PFSK-1 (cell line): ENCODE measurements at regions not wholly inside any gene's neighbourhood (a gene's known extent, or its start where the extent isn't known, plus 50 kb on each side); places are given as distances from the start of the nearest gene placed in this dataset.

Source experiments
- FOXP2 ChIP-seq: optimal IDR thresholded peaks from 2 replicates; pipeline ENCODE3; 2011; ENCODE audit warnings: borderline replicate concordance, control low read depth, inconsistent platforms; ENCODE audit not compliant: insufficient read depth; ENCODE audit errors: extremely low read length, extremely low read depth
- POLR2AphosphoS5 ChIP-seq: IDR thresholded peaks from 2 replicates; pipeline ENCODE4 v1.6.1; 2012; ENCODE audit warnings: low read depth, mild to moderate bottlenecking, control low read depth, low read length, moderate library complexity
- SIN3A ChIP-seq: IDR thresholded peaks from 2 replicates; pipeline ENCODE4 v1.6.1; 2012; ENCODE audit warnings: mild to moderate bottlenecking, low read length, moderate library complexity, borderline replicate concordance; ENCODE audit not compliant: insufficient read depth
- TAF1 ChIP-seq: IDR thresholded peaks from 2 replicates; pipeline ENCODE4 v1.6.1; 2012; ENCODE audit warnings: low read length, control low read depth, borderline replicate concordance; ENCODE audit not compliant: insufficient read depth
- TF ChIP-seq, protein P1 (sequence below), 2 experiments: IDR thresholded peaks; 2 replicates each; pipeline versions ENCODE4 v1.6.1 to v1.8.0; 2011 to 2012; ENCODE audit warnings: low read depth in 2 of 2, low read length in 2 of 2, control low read depth in 1 of 2, inconsistent platforms in 1 of 2, mild to moderate bottlenecking in 1 of 2, moderate library complexity in 1 of 2; ENCODE audit not compliant: insufficient read depth in 1 of 2

DNA sequence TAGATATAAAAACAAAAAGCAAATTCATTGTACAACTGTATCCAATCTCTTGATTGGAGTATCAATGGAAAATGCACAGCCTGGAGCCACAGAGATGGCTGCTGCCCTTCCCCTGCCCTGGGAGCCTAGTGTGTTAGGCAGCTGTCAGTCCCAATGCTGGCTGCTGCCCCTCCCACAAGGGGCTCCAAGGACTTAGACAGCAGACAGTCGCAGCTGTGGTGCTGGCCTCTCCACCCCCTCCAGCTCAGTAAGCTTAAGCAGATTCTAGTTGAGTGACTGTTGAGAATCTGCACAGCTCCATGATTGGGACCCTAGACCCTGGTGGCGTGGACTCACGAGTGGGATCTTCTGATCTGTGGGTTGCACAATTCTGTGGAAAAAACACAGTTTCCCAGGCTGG lies 1511.2 kb downstream of the FAM181B start:
- TF ChIP-seq POLR2AphosphoS5 (no peak), FOXP2 (no peak), TAF1 (no peak), SIN3A (no peak)
- TF ChIP-seq, protein P1, sequence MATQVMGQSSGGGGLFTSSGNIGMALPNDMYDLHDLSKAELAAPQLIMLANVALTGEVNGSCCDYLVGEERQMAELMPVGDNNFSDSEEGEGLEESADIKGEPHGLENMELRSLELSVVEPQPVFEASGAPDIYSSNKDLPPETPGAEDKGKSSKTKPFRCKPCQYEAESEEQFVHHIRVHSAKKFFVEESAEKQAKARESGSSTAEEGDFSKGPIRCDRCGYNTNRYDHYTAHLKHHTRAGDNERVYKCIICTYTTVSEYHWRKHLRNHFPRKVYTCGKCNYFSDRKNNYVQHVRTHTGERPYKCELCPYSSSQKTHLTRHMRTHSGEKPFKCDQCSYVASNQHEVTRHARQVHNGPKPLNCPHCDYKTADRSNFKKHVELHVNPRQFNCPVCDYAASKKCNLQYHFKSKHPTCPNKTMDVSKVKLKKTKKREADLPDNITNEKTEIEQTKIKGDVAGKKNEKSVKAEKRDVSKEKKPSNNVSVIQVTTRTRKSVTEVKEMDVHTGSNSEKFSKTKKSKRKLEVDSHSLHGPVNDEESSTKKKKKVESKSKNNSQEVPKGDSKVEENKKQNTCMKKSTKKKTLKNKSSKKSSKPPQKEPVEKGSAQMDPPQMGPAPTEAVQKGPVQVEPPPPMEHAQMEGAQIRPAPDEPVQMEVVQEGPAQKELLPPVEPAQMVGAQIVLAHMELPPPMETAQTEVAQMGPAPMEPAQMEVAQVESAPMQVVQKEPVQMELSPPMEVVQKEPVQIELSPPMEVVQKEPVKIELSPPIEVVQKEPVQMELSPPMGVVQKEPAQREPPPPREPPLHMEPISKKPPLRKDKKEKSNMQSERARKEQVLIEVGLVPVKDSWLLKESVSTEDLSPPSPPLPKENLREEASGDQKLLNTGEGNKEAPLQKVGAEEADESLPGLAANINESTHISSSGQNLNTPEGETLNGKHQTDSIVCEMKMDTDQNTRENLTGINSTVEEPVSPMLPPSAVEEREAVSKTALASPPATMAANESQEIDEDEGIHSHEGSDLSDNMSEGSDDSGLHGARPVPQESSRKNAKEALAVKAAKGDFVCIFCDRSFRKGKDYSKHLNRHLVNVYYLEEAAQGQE (IDR thresholded peaks at IDR 0.05; ENCODE audit: insufficient read depth in 1 of 2, low read depth in 2 of 2, low read length in 2 of 2), result no peak

DNA sequence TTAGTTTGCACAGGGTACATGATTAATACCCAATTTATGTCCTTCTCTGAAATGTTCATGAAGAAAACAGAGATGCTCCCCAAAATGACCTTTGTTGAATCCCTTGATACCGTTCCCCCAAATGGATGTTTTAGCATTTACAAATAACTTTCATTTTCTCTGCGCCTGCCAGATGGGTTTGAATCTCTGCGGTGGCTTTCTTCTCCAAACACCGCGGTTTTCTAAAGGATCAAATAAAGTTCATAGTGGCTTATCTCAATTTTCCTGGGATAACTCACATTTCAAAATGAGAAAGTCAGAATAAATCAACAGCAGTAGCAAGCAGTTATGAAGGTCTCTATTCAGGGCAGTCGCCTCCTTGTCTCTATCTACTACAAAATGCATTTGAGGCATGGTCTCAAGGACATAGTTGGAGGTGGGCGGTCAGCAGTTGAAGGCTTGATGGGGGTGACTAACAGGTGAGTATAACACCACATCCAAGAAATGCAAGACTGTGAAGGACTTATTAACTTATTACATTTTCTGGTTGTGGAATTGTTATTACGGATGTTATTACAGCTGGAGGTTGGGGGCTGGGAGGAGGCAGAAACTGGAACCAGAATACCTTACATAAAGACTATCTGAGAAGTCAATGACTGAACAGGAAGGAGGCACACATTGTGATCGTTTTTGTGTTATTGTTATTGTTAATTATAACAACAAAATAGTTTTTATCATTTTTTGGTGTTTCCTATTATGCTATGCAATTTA lies 1513.3 kb downstream of the FAM181B start:
- TF ChIP-seq POLR2AphosphoS5 (no peak), TAF1 (no peak), SIN3A (no peak)
- TF ChIP-seq, protein P1 (IDR thresholded peaks at IDR 0.05; ENCODE audit: insufficient read depth in 1 of 2, low read depth in 2 of 2, low read length in 2 of 2), result no peak

DNA sequence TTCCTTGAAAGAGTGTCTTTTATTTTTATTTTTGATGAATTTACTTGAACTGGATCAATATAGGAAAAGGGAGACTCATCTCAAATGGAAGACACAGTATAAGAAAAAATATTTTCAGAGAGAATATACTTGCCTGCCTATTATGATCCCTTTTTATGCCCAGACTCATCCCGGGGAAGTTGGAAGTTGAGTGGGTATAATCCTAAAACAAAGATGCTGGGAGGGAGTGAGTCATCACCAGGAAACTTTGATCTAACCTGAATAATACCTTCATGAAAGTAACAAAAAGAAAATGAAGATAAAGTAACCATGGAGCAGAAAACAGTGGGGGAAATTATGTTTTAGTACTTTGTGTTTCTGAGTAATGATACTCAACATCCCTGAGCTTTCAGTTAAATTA lies 1514.0 kb downstream of the FAM181B start:
- TF ChIP-seq SIN3A, result no peak
- no peak for TF ChIP-seq TAF1
- TF ChIP-seq POLR2AphosphoS5, result no peak
- no peak for TF ChIP-seq FOXP2
- TF ChIP-seq, protein P1 (IDR thresholded peaks at IDR 0.05; ENCODE audit: insufficient read depth in 1 of 2, low read depth in 2 of 2, low read length in 2 of 2), result no peak

DNA sequence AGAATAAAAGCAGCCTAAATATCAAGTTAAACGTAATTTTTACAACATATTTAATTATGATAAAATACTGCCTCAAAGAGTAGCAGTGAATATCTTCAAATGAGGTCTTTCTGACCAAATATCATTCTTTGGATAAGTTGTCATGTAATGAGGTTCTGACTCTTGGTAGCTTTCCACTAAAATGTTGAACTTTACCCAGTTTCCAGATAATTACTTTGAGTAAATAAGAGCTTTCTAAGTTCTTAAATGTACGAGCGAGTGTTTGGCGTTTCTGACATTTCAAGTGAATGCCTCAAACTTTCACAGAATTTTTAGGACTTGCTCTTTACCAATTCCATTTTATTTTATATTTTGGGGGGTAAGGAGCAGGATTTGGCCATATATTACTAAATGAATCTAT lies 1515.2 kb downstream of the FAM181B start:
- TF ChIP-seq POLR2AphosphoS5 (no peak), FOXP2 (no peak), SIN3A (no peak), TAF1 (no peak)
- TF ChIP-seq, protein P1 (IDR thresholded peaks at IDR 0.05; ENCODE audit: insufficient read depth in 1 of 2, low read depth in 2 of 2, low read length in 2 of 2), result no peak

DNA sequence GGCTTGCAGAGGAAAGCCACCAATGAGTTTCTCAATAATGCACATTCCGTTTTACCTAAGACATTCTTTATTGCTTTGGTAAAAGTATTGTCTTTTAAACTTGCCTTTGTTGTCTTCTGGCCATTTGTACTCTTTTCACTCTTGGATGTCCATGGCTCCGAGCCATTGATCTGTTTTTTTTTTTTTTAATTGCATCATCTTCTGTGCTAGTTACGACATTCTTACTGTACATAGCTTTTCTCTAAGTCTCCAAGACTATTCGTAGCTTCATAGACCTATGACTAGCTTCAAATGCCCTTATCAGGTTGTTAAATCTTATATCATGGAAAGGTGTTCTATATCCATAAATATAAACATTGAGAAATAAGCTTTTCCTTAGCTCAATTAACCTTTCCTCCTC lies 1522.6 kb downstream of the FAM181B start:
- TF ChIP-seq SIN3A (no peak), FOXP2 (no peak), TAF1 (no peak), POLR2AphosphoS5 (no peak)
- TF ChIP-seq, protein P1 (IDR thresholded peaks at IDR 0.05; ENCODE audit: insufficient read depth in 1 of 2, low read depth in 2 of 2, low read length in 2 of 2), result no peak
